Stimulated activated CD4-positive, alpha-beta T cell treated with anti-CD3 and anti-CD28 coated beads, TNF-alpha, amount 100 ng/mL, for 1 hour (primary cell): ENCODE measurements at regions not wholly inside any gene's neighbourhood (a gene's known extent, or its start where the extent isn't known, plus 50 kb on each side); places are given as distances from the start of the nearest gene placed in this dataset.

Experiments
- DNase-seq, 3 donors: peaks; one replicate each; pipeline ENCODE4 v3.0.0-alpha.2; 2020; ENCODE audit warnings: low read depth in 3 of 3, low spot score in 1 of 3

GRCh38 chr4:128502818-128503527 is 215.4 kb upstream of the PGRMC2 start:
- DNase-seq: no peak

- DNase-seq: no peak
Observed at GRCh38 chr4:128501239-128501638, 213.6 kb upstream of the PGRMC2 start.

- DNase-seq: no peak
Observed at GRCh38 chr4:128488055-128488705, 200.6 kb upstream of the PGRMC2 start.

GRCh38 chr4:128484896-128485295 is 197.3 kb upstream of the PGRMC2 start:
- DNase-seq: no peak

- DNase-seq: no peak
Observed at GRCh38 chr4:128483816-128484215, 196.2 kb upstream of the PGRMC2 start.

DNA sequence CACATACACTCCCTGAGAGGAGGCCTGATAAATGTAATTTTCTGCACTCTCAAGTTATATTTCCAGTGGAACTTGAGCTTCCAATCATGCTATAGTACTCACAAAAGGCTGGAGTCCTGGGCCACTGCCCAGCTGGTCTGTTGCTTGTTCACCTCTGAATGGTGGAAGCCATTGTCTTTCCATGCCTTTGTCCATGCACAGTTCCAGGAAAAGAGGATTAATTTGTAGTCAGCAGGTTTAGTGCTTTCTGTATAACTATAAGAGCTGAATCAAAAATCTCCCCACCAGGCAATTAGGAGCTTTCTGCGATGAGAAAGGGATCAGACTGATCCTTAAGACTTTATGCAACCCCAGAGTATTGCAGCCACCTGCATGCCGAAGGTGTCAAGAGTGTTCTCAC is 195.4 kb upstream of the PGRMC2 start:
- DNase-seq: no peak

- DNase-seq: no peak
Observed at GRCh38 chr4:128481752-128482480, 194.3 kb upstream of the PGRMC2 start.

GRCh38 chr4:128480945-128481344 is 193.3 kb upstream of the PGRMC2 start:
- DNase-seq: no peak

DNA sequence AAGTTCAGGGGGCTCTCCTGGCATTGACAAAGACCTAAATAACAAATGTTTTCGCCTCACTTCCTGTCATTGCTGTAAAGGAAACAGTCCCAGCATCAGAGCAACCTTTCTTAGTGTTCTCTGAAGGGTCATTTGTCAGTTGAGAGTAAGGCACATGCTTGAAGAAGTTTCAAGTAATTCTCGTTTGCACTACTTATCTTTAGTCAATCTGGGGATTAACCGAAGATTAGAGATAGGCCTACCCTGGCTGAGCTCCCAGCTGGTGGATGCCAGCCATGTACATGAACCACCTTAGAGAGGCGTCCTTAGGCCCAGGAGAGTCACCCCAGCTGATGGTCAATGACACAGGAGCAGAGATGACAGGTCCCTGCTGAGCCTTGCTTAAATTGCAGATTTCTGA is 189.9 kb upstream of the PGRMC2 start:
- DNase-seq: no peak

GRCh38 chr4:128475597-128475996 is 188.0 kb upstream of the PGRMC2 start:
- no peak for DNase-seq

DNA sequence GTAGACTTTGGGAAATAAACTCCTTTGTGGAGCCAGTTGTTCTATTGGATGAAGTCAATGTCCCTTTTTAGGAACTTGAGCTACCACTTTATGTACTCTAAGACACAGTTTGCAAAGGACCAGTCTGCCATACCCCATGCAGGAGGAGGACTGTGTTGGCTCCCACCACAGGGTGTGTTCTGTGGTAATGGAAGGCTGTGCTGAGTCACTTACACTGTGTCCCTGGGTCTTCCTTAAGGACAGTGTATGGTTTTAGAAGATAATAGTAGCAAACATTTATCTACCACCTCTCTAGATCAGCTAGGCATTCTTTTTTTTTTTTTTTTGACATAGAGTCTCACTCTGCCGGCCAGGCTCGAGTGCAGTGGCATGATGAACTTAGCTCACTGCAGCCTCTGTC is 184.0 kb upstream of the PGRMC2 start:
- no peak for DNase-seq

- DNase-seq: no peak
Observed at GRCh38 chr4:128470492-128471053, 183.0 kb upstream of the PGRMC2 start.

- no peak for DNase-seq
Observed at GRCh38 chr4:128468123-128468989, 180.7 kb upstream of the PGRMC2 start.

- no peak for DNase-seq
Observed at GRCh38 chr4:128465523-128465922, 177.9 kb upstream of the PGRMC2 start.

DNA sequence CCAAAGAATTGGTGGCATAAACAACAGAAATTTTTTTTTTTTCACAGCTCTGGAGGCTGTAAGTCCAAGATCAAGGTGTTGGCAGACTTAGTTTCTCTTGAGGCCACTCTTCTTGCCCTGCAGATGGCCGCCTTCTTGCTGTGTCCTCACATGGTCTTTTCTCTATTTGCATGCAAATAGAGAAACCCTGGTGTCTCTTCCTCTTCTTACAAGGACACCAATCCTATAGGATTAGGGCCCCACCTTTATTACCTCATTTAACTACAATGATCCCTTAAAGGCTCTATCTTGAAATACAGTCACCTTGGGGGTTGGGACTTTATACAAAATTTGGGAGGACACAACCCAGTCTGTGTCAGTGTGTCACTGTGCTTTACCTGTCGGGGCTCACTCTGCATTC is 175.4 kb upstream of the PGRMC2 start:
- DNase-seq: no peak

DNA sequence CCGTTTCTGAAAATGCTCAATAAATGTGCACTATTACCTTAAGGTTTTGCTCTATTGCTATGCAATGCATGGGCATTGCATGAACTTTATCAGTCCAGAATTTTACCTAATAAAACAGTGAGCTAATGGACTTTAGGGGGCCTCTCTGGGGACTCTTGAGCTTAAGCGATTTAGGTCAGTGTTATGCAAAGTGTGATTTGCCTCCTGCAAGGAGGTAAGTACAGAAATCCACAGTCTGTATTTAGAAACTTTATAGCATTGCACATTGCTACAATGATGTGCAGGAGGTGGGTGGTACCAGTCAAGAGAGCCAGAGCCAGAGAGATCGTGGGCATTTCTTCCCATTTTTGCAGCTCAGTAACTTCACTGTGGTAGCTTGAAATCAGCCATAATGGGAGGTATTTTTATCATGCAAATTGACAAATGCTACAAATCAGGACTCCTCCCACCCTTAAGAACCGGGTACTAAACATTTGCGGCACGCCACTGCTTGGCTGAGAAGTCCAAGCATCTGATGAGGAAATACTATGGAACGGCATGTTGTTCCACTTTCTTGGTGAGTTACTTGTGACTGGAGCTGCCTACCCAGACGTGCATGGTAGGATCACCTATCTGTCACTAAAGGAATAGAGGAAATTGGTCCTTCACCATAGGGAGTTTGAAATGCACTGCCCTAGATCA is 174.6 kb upstream of the PGRMC2 start:
- no peak for DNase-seq

DNA sequence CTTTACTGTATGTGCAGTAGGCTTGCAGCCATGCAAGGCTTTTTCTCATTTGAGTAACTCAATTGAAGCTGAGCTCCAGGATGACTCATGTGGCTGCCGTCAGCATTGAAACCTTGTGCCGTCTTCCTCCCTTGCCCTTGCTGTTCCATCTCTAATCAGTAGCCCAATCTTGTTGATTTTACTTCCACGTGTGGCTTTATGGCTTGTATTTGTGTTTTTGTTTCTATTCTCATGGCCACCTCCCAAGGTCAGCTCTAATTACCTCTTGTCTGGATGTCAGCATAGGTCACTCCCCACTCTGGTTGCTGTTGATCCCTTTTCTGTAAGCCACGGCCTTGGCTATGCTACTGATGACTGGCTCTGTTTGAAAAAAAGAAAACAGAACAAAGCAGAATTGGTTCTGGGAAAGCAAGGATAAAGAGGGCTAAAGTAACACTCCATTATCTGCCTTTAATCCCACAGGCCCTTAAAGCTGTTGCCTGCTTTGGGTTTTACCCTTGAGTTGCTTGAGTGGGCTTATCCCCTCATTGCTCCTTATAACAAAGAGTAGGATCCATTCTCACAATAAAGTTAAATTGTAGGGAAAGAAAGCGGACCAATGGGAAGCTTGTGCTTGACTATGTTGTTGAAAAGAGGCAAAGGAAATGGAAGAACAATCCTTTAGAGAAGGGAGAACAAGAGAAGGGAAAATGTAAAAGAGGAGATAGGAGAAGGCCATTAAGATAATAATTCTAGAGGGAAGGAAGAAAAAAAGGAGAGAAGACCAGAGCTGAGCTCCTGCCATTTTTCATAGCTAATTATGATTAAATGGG is 173.9 kb upstream of the PGRMC2 start:
- no peak for DNase-seq

DNA sequence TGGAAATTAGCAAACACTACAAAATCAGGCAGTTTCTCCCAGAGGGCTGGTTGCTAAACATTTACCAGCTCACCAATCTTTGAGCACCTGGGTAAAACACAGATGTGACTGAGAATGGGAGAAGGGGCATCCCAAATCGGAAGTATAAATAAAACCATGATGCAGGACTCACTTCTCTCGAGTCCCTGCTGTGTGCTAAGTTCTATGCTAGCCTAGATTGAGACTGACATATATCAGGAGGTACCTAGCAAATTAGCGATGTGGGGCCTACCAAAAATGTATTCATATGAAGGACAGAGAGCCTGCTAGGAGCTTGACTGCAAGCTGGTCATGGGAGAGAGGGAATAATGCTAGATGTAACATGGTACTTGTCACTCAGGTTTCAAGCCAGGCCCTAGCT is 171.9 kb upstream of the PGRMC2 start:
- DNase-seq: no peak

GRCh38 chr4:128458816-128459215 is 171.2 kb upstream of the PGRMC2 start:
- DNase-seq: no peak

DNA sequence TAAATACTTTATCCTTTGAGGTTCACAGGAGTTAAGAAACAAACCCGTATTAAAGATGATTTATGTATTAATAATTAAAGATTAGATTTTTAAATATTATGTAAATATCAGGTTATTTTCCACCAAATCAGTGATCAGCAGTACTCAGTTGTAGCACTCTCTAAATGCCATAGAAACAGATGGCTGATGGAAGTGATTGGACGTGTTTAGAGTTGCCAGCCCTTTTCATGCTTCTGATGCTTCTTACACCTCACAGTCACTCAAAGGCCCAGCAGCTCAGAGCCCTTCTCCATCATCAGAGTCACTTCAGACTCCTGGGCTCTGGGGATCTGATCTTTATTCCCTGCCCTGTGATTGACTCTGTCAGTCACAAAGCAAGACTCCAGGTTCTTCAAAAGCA is 170.1 kb upstream of the PGRMC2 start:
- DNase-seq: no peak
